ENCODE measurements at regions not wholly inside any gene's neighbourhood (a gene's known extent, or its start where the extent isn't known, plus 50 kb on each side); places are given as distances from the start of the nearest gene placed in this dataset.

- TF ChIP-seq, protein P1, sequence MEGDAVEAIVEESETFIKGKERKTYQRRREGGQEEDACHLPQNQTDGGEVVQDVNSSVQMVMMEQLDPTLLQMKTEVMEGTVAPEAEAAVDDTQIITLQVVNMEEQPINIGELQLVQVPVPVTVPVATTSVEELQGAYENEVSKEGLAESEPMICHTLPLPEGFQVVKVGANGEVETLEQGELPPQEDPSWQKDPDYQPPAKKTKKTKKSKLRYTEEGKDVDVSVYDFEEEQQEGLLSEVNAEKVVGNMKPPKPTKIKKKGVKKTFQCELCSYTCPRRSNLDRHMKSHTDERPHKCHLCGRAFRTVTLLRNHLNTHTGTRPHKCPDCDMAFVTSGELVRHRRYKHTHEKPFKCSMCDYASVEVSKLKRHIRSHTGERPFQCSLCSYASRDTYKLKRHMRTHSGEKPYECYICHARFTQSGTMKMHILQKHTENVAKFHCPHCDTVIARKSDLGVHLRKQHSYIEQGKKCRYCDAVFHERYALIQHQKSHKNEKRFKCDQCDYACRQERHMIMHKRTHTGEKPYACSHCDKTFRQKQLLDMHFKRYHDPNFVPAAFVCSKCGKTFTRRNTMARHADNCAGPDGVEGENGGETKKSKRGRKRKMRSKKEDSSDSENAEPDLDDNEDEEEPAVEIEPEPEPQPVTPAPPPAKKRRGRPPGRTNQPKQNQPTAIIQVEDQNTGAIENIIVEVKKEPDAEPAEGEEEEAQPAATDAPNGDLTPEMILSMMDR (IDR thresholded peaks at IDR 0.05) = peak; percentile 76
- no peak for TF ChIP-seq EZH2 (IDR thresholded peaks at IDR 0.05)
These were observed 700.0 kb upstream of the PCDH15 start for GRCh38 chr10:55500931-55501559.

Measured in neural progenitor cell (in vitro differentiated cells).